Keratinocyte (primary cell): ENCODE measurements at regions not wholly inside any gene's neighbourhood (a gene's known extent, or its start where the extent isn't known, plus 50 kb on each side); places are given as distances from the start of the nearest gene placed in this dataset.
A peak's percentile ranks its signal among the peaks of the same experiment; 100 is the strongest.

Experiments
- DNase-seq: peaks from one replicate; pipeline ENCODE4 v3.0.0-alpha.2; 2011; ENCODE audit warnings: low read depth, missing footprints, low spot score
- FAIRE-seq: peaks from 2 replicates; lab custom pipeline; 2011; peaks lifted over from hg19 to GRCh38; lab: Jason Lieb, UNC
- H2AFZ ChIP-seq: 2 replicates; pipeline ENCODE4 v1.6.0; 2012; ENCODE audit warnings: low read length, control low read depth, inconsistent platforms; ENCODE audit not compliant: control insufficient read depth
- H3K27ac ChIP-seq: 2 replicates; pipeline ENCODE4 v1.5.1; 2011; ENCODE audit warnings: low read length; ENCODE audit not compliant: control insufficient read depth, insufficient read depth
- H3K27me3 ChIP-seq: 3 replicates; pipeline ENCODE4 v1.6.0; 2011; ENCODE audit warnings: low read length; ENCODE audit not compliant: control insufficient read depth, insufficient read depth; ENCODE audit errors: extremely low read depth
- H3K36me3 ChIP-seq, 2 experiments: 2 replicates in 1 of 2; 3 replicates in 1 of 2; pipeline ENCODE4 v1.5.1; 2011; ENCODE audit warnings: low read length in 2 of 2, mild to moderate bottlenecking in 1 of 2; ENCODE audit not compliant: control insufficient read depth in 2 of 2, insufficient read depth in 2 of 2; ENCODE audit errors: extremely low read depth in 1 of 2
- H3K4me1 ChIP-seq: 3 replicates; pipeline ENCODE4 v1.5.1; 2011; ENCODE audit warnings: low read length; ENCODE audit not compliant: control insufficient read depth, insufficient read depth; ENCODE audit errors: extremely low read depth
- H3K4me2 ChIP-seq: 3 replicates; pipeline ENCODE4 v1.6.0; 2011; ENCODE audit warnings: low read depth, low read length; ENCODE audit not compliant: control insufficient read depth, insufficient read depth; ENCODE audit errors: extremely low read depth
- H3K4me3 ChIP-seq, 3 experiments: fragments of 200-600 bp in 1 of 3; sonication (generic) in 1 of 3; 2 replicates in 2 of 3; 3 replicates in 1 of 3; pipeline ENCODE4 v1.5.1; 2011 to 2016; ENCODE audit warnings: low read length in 3 of 3, mild to moderate bottlenecking in 3 of 3, control low read depth in 2 of 3, inconsistent platforms in 1 of 3, low read depth in 1 of 3, mixed read lengths in 1 of 3, mixed run types in 1 of 3, moderate library complexity in 1 of 3; ENCODE audit not compliant: control insufficient read depth in 2 of 3, insufficient read depth in 2 of 3; ENCODE audit errors: extremely low read depth in 1 of 3
- H3K79me2 ChIP-seq: 2 replicates; pipeline ENCODE4 v1.6.0; 2012; ENCODE audit warnings: low read length; ENCODE audit not compliant: control insufficient read depth, insufficient read depth
- H3K9ac ChIP-seq: 3 replicates; pipeline ENCODE4 v1.6.0; 2011; ENCODE audit warnings: low read length; ENCODE audit not compliant: control insufficient read depth, insufficient read depth; ENCODE audit errors: extremely low read depth
- H3K9me1 ChIP-seq: 3 replicates; pipeline ENCODE4 v1.6.0; 2011; ENCODE audit warnings: low read length; ENCODE audit not compliant: control insufficient read depth, insufficient read depth; ENCODE audit errors: extremely low read depth
- H3K9me3 ChIP-seq: 2 replicates; pipeline ENCODE4 v1.5.1; 2012; ENCODE audit warnings: low read depth, low read length; ENCODE audit not compliant: control insufficient read depth
- H4K20me1 ChIP-seq: 3 replicates; pipeline ENCODE4 v1.6.0; 2011; ENCODE audit warnings: low read length; ENCODE audit not compliant: control insufficient read depth, insufficient read depth; ENCODE audit errors: extremely low read depth
- CTCF ChIP-seq, 3 experiments: IDR thresholded peaks in 1 of 3; conservative IDR thresholded peaks in 1 of 3; optimal IDR thresholded peaks in 1 of 3; 2 replicates in 2 of 3; 3 replicates in 1 of 3; pipeline versions ENCODE3 to v1.5.1; 2011; ENCODE audit warnings: low read length in 3 of 3, mild to moderate bottlenecking in 3 of 3, moderate library complexity in 2 of 3, control low read depth in 1 of 3, inconsistent platforms in 1 of 3; ENCODE audit not compliant: insufficient read depth in 2 of 3; ENCODE audit errors: extremely low read depth in 1 of 3
- EZH2 ChIP-seq: IDR thresholded peaks from one replicate; pipeline ENCODE4 v1.6.1; 2012; ENCODE audit warnings: inconsistent platforms, mild to moderate bottlenecking, low read length, moderate library complexity
- dilution Hi-C: fragments of 300-500 bp; cut with MboI; formaldehyde crosslinking; loops from one replicate; pipeline ENCODE4 v1.7.0; 2020; ENCODE audit warnings: low sequenced_read_pairs; ENCODE audit not compliant: extremely low pct_ligation_motif_present

- Histone ChIP-seq H3K4me1 (no peaks in the 10 kb centered on the region), H3K9ac (no peak overlapping the region), H4K20me1 (no peaks in the 10 kb centered on the region), H3K79me2 (no peaks in the 10 kb centered on the region), H3K36me3 (no peaks in the 10 kb centered on the region), H3K4me3 (no peak overlapping the region), H3K9me1 (no peaks in the 10 kb centered on the region), H3K9me3 (no peaks in the 10 kb centered on the region), H3K4me2 (no peak overlapping the region), H3K27ac (no peak overlapping the region), H3K27me3 (no peaks in the 10 kb centered on the region), H2AFZ (no peak overlapping the region)
- DNase-seq = no peak
- dilution Hi-C loops = no loop called here
- no peak for TF ChIP-seq CTCF (optimal IDR thresholded peaks at IDR 0.05 in 1 of 3, IDR thresholded peaks at IDR 0.05 in 1 of 3, conservative IDR thresholded peaks at IDR 0.05 in 1 of 3; ENCODE audit: extremely low read depth in 1 of 3, insufficient read depth in 2 of 3, low read length in 3 of 3)
- no peak for TF ChIP-seq EZH2
- FAIRE-seq = no peak
Observed at GRCh38 chr7:133180717-133181116, 72.2 kb upstream of the EXOC4 start.

- H3K4me2 ChIP-seq = no peak overlapping the region
- H3K4me1 ChIP-seq = no peaks in the 10 kb centered on the region
- H3K9me1 ChIP-seq = no peaks in the 10 kb centered on the region
- H2AFZ ChIP-seq = no peak overlapping the region
- H3K9ac ChIP-seq = no peak overlapping the region
- H3K27ac ChIP-seq = no peak overlapping the region
- H3K27me3 ChIP-seq = no peaks in the 10 kb centered on the region
- no peaks in the 10 kb centered on the region for H4K20me1 ChIP-seq
- no peaks in the 10 kb centered on the region for H3K79me2 ChIP-seq
- H3K9me3 ChIP-seq = no peaks in the 10 kb centered on the region
- H3K36me3 ChIP-seq = no peaks in the 10 kb centered on the region
- no peak overlapping the region for H3K4me3 ChIP-seq
- TF ChIP-seq EZH2 (no peak), CTCF (optimal IDR thresholded peaks at IDR 0.05 in 1 of 3, IDR thresholded peaks at IDR 0.05 in 1 of 3, conservative IDR thresholded peaks at IDR 0.05 in 1 of 3; ENCODE audit: extremely low read depth in 1 of 3, insufficient read depth in 2 of 3, low read length in 3 of 3) (no peak)
- dilution Hi-C loops = no loop called here
- no peak for DNase-seq
- peak; percentile 52 for FAIRE-seq
Observed at GRCh38 chr7:133183042-133183794, 69.7 kb upstream of the EXOC4 start.
